ENCODE measurements at regions not wholly inside any gene's neighbourhood (a gene's known extent, or its start where the extent isn't known, plus 50 kb on each side); places are given as distances from the start of the nearest gene placed in this dataset.

DNA sequence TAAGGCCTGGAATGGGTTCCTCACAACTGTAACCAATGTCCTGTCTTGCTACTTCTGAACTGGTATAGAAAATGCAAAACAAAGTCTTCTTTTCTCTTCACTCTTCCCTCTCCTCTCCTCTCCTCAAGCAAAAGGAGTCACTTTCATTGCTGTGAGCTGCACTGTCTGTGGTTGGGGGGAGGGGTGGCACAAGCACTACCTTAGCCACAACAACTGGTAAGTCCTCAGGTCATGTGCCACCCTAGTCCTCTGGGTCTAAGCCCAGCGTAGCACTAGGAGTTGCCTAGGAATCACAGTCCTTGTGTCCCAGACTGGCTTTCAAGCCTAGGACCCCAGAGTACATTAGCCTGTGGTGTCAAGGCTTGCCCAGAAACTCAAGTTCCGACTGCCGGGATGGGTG, 859.3 kb upstream of the AMOT start:
- no peaks in the 10 kb centered on the region for H3K4me1 ChIP-seq

GRCh38 chrX:113675278-113675677, 834.6 kb upstream of the AMOT start:
- no peaks in the 10 kb centered on the region for H3K4me1 ChIP-seq
- 81% methylated on average over 1 of the region's 1 CpG for WGBS
- DNase-seq (ENCODE audit: low spot score in 2 of 2), result no peak
- H3K27ac ChIP-seq, result no peak overlapping the region
- no peaks in the 10 kb centered on the region for H3K27me3 ChIP-seq
- TF ChIP-seq CTCF (IDR thresholded peaks at IDR 0.05) (no peak), POLR2AphosphoS5 (IDR thresholded peaks at IDR 0.05) (no peak), POLR2A (IDR thresholded peaks at IDR 0.05) (no peak), EP300 (IDR thresholded peaks at IDR 0.05) (no peak)
- no peak overlapping the region for H3K4me3 ChIP-seq
- H3K36me3 ChIP-seq, result no peaks in the 10 kb centered on the region
- no peaks in the 10 kb centered on the region for H3K9me3 ChIP-seq

More for the DNA sequence above, 859.3 kb upstream of the AMOT start:
- no peaks in the 10 kb centered on the region for H3K9me3 ChIP-seq
- H3K4me3 ChIP-seq, result no peak overlapping the region
- no peak for DNase-seq (ENCODE audit: low spot score in 2 of 2)
- TF ChIP-seq POLR2AphosphoS5 (IDR thresholded peaks at IDR 0.05), result no peak
- no peak for TF ChIP-seq EP300 (IDR thresholded peaks at IDR 0.05)
- TF ChIP-seq CTCF (IDR thresholded peaks at IDR 0.05), result no peak
- TF ChIP-seq POLR2A (IDR thresholded peaks at IDR 0.05), result no peak
- 73% methylated on average over 1 of the region's 3 CpGs for WGBS
- H3K36me3 ChIP-seq, result no peaks in the 10 kb centered on the region
- H3K27ac ChIP-seq, result no peak overlapping the region
- no peaks in the 10 kb centered on the region for H3K27me3 ChIP-seq

DNA sequence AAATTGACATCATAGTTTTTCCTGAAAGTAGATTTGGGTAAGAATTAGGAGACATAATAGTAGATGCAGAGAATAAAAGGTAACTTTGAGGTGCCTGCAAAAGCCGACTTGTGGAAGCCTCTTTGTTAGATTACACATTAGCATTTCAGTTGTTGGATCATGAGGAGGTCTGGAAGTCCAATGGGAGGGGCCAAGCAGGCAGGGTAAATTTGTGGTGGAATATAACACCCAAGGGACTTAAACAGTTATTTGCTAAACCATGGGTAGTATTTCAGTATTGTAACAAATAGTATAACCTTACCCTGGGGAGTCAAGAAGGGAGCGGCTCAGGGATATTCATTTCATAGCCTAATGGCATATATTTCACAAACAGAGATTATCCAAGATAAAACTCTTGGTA, 810.7 kb upstream of the AMOT start:
- Histone ChIP-seq H3K4me1 (no peaks in the 10 kb centered on the region), H3K9me3 (no peaks in the 10 kb centered on the region), H3K27ac (no peak overlapping the region), H3K4me3 (no peak overlapping the region), H3K27me3 (no peaks in the 10 kb centered on the region), H3K36me3 (no peaks in the 10 kb centered on the region)
- no peak for DNase-seq (ENCODE audit: low spot score in 2 of 2)
- 76% methylated on average over 2 of the region's 2 CpGs for WGBS
- TF ChIP-seq POLR2A (IDR thresholded peaks at IDR 0.05) (no peak), POLR2AphosphoS5 (IDR thresholded peaks at IDR 0.05) (no peak), EP300 (IDR thresholded peaks at IDR 0.05) (no peak), CTCF (IDR thresholded peaks at IDR 0.05) (no peak)

DNA sequence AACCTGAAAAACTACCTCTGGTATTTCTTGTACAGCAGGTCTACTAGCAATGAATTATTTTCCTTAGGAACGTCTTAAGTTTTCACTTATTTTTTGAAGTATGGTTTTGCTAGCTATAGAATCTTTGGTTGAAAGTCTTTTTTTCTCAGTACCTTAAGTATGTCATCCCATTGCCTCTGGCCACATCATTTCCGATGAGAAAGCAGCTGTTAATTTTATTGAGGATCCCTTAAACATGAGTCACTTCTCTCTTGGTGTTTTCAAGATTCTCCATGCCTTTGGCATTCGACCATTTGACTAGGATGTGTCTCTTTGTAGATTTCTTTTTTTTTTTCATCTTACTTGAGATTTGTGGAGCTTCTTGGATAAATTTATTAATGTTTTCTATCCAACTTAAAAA, 803.8 kb upstream of the AMOT start:
- no peak for DNase-seq (ENCODE audit: low spot score in 2 of 2)
- no peaks in the 10 kb centered on the region for H3K9me3 ChIP-seq
- WGBS, result 44% methylated on average over 3 of the region's 3 CpGs
- no peak for TF ChIP-seq EP300 (IDR thresholded peaks at IDR 0.05)
- no peak for TF ChIP-seq POLR2AphosphoS5 (IDR thresholded peaks at IDR 0.05)
- no peak for TF ChIP-seq CTCF (IDR thresholded peaks at IDR 0.05)
- TF ChIP-seq POLR2A (IDR thresholded peaks at IDR 0.05), result no peak
- no peaks in the 10 kb centered on the region for H3K4me1 ChIP-seq
- no peak overlapping the region for H3K27ac ChIP-seq
- H3K36me3 ChIP-seq, result no peaks in the 10 kb centered on the region
- H3K4me3 ChIP-seq, result no peak overlapping the region
- H3K27me3 ChIP-seq, result no peaks in the 10 kb centered on the region

- 61% methylated on average over 2 of the region's 2 CpGs for WGBS
- H3K27me3 ChIP-seq, result no peaks in the 10 kb centered on the region
- no peaks in the 10 kb centered on the region for H3K36me3 ChIP-seq
- no peak overlapping the region for H3K4me3 ChIP-seq
- DNase-seq (ENCODE audit: low spot score in 2 of 2), result no peak
- H3K9me3 ChIP-seq, result no peaks in the 10 kb centered on the region
- no peaks in the 10 kb centered on the region for H3K4me1 ChIP-seq
- TF ChIP-seq EP300 (IDR thresholded peaks at IDR 0.05) (no peak), POLR2A (IDR thresholded peaks at IDR 0.05) (no peak), POLR2AphosphoS5 (IDR thresholded peaks at IDR 0.05) (no peak), CTCF (IDR thresholded peaks at IDR 0.05) (no peak)
- H3K27ac ChIP-seq, result no peak overlapping the region
Measured at GRCh38 chrX:113634565-113634964, 793.9 kb upstream of the AMOT start.
